Endothelial cell (in vitro differentiated cells): ENCODE measurements at regions not wholly inside any gene's neighbourhood (a gene's known extent, or its start where the extent isn't known, plus 50 kb on each side); places are given as distances from the start of the nearest gene placed in this dataset.

Source experiments
- DNase-seq: peaks from one replicate; pipeline ENCODE4 v3.0.0; 2021; ENCODE audit warnings: low spot score
- H3K27ac Mint-ChIP-seq: one replicate; pipeline ENCODE4 v1.8.0; 2021; ENCODE audit warnings: mixed read lengths, inconsistent platforms; ENCODE audit not compliant: unreplicated experiment
- H3K27me3 Mint-ChIP-seq: one replicate; pipeline ENCODE4 v1.8.0; 2021; ENCODE audit warnings: mild to moderate bottlenecking, moderate library complexity, mixed read lengths, inconsistent platforms; ENCODE audit not compliant: unreplicated experiment
- H3K36me3 Mint-ChIP-seq: one replicate; pipeline ENCODE4 v1.8.0; 2021; ENCODE audit warnings: mild to moderate bottlenecking, low read depth, mixed read lengths, inconsistent platforms; ENCODE audit not compliant: unreplicated experiment
- H3K4me1 Mint-ChIP-seq: one replicate; pipeline ENCODE4 v1.8.0; 2021; ENCODE audit warnings: mild to moderate bottlenecking, mixed read lengths, inconsistent platforms; ENCODE audit not compliant: unreplicated experiment
- H3K4me3 Mint-ChIP-seq: one replicate; pipeline ENCODE4 v1.8.0; 2021; ENCODE audit warnings: mild to moderate bottlenecking, mixed read lengths, inconsistent platforms; ENCODE audit not compliant: unreplicated experiment
- H3K9me3 Mint-ChIP-seq: one replicate; pipeline ENCODE4 v1.8.0; 2021; ENCODE audit warnings: mixed read lengths, inconsistent platforms; ENCODE audit not compliant: unreplicated experiment
- CTCF ChIP-seq: fragments of 200-600 bp; sonication (generic); IDR thresholded peaks from one replicate; pipeline ENCODE4 v1.5.0; 2021; ENCODE audit warnings: antibody characterized with exemption; ENCODE audit not compliant: unreplicated experiment

GRCh38 chr6:91376686-91377085 is 789.8 kb upstream of the MAP3K7 start:
- H3K9me3 Mint-ChIP-seq, result no peaks in the 10 kb centered on the region
- H3K4me3 Mint-ChIP-seq, result no peak overlapping the region
- no peak for DNase-seq
- H3K4me1 Mint-ChIP-seq, result no peaks in the 10 kb centered on the region
- TF ChIP-seq CTCF, result no peak
- H3K36me3 Mint-ChIP-seq, result no peaks in the 10 kb centered on the region
- no peaks in the 10 kb centered on the region for H3K27me3 Mint-ChIP-seq
- H3K27ac Mint-ChIP-seq, result no peak overlapping the region

DNA sequence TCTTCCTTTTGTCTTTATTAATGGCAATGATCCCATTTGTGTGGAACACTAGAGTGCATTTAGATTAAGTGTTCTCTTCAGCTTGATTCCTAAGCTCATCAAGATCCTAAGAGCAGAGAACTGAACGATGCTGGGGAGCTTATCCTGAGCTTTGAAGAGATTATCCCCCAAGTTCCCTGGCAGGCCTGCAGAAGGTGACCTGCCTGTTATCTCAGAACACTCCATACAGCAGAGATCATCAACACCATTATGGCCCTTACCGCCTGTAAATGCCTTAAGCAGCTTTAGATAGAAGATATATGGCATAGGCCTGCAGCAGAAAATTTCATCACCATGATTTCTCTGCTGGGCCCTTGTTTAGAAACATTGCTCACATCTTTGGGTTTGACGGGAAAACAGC is 779.9 kb upstream of the MAP3K7 start:
- TF ChIP-seq CTCF, result no peak
- Mint-ChIP-seq H3K27ac (no peak overlapping the region), H3K9me3 (no peaks in the 10 kb centered on the region), H3K27me3 (peaks cover 2% of the 10 kb centered on the region), H3K4me1 (no peaks in the 10 kb centered on the region), H3K36me3 (no peaks in the 10 kb centered on the region), H3K4me3 (no peak overlapping the region)
- DNase-seq, result no peak

- H3K27ac Mint-ChIP-seq, result no peak overlapping the region
Observed at GRCh38 chr6:91358986-91359385, 772.1 kb upstream of the MAP3K7 start.

GRCh38 chr6:91352878-91353277 is 766.0 kb upstream of the MAP3K7 start:
- no peak for TF ChIP-seq CTCF
- DNase-seq, result no peak
- Mint-ChIP-seq H3K4me3 (no peak overlapping the region), H3K36me3 (no peaks in the 10 kb centered on the region), H3K27me3 (no peaks in the 10 kb centered on the region), H3K4me1 (no peaks in the 10 kb centered on the region), H3K27ac (no peak overlapping the region), H3K9me3 (no peaks in the 10 kb centered on the region)

More at GRCh38 chr6:91358986-91359385, 772.1 kb upstream of the MAP3K7 start:
- no peak for DNase-seq
- H3K4me1 Mint-ChIP-seq, result no peaks in the 10 kb centered on the region
- H3K36me3 Mint-ChIP-seq, result no peaks in the 10 kb centered on the region
- H3K4me3 Mint-ChIP-seq, result no peak overlapping the region
- TF ChIP-seq CTCF, result no peak
- no peaks in the 10 kb centered on the region for H3K9me3 Mint-ChIP-seq
- no peaks in the 10 kb centered on the region for H3K27me3 Mint-ChIP-seq

DNA sequence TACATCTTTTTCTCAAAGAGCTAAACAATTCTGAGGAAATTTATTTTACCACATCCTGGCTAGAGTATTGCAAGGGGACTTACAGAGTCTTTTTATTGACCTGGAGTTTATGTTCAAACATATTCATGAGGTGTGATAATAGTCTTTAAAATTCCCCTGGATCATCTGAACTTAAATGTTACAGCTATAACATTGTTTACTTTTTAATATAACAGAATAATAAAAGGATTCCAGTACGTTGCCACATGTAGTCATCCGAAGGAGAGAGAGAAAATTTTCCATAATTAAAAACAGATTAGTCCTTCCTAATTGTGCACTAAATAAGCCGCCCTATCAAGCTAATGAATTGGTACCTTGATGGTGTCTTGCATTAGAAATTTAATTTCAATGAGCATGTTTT is 765.4 kb upstream of the MAP3K7 start:
- Mint-ChIP-seq H3K4me1 (no peaks in the 10 kb centered on the region), H3K9me3 (no peaks in the 10 kb centered on the region), H3K36me3 (no peaks in the 10 kb centered on the region), H3K4me3 (no peak overlapping the region), H3K27me3 (no peaks in the 10 kb centered on the region), H3K27ac (no peak overlapping the region)
- no peak for TF ChIP-seq CTCF
- DNase-seq, result no peak
